ENCODE measurements at regions not wholly inside any gene's neighbourhood (a gene's known extent, or its start where the extent isn't known, plus 50 kb on each side); places are given as distances from the start of the nearest gene placed in this dataset.

DNA sequence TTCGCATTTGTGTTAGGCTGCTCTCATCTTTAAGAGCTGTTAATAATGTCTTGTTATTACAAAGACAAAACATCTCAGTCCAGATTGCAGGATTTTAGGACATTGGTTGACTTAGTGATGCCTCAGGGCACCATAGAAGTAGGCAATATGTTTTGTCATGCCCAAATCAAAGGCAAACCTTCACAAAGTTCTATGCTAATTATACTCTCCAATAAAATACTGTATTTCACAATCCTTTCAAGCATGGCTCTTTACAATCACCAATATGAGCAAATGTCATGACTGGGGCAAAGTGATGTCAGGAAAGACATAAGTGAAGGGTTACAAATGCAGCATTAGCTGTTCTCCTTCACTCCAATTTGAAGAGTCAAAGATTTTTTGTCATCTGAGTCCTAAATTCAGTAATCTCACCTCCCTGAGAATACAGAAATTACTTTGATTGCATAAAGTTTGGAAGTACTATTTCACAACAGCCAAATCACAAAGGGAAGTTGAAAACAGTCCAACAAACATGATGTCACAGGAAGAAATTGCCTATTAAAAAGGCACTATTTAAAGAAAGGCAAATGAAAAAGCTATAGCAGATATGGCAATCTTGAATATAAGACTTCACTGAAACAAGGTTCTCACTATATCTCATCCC, 303.2 kb downstream of the PRR16 start:
- H3K4me3 ChIP-seq (ENCODE audit: low read length): no peak overlapping the region
- DNase-seq (ENCODE audit: low read depth): peak; percentile 76
- TF ChIP-seq, protein P1, sequence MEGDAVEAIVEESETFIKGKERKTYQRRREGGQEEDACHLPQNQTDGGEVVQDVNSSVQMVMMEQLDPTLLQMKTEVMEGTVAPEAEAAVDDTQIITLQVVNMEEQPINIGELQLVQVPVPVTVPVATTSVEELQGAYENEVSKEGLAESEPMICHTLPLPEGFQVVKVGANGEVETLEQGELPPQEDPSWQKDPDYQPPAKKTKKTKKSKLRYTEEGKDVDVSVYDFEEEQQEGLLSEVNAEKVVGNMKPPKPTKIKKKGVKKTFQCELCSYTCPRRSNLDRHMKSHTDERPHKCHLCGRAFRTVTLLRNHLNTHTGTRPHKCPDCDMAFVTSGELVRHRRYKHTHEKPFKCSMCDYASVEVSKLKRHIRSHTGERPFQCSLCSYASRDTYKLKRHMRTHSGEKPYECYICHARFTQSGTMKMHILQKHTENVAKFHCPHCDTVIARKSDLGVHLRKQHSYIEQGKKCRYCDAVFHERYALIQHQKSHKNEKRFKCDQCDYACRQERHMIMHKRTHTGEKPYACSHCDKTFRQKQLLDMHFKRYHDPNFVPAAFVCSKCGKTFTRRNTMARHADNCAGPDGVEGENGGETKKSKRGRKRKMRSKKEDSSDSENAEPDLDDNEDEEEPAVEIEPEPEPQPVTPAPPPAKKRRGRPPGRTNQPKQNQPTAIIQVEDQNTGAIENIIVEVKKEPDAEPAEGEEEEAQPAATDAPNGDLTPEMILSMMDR (conservative IDR thresholded peaks at IDR 0.05; ENCODE audit: low read length): no peak

DNA sequence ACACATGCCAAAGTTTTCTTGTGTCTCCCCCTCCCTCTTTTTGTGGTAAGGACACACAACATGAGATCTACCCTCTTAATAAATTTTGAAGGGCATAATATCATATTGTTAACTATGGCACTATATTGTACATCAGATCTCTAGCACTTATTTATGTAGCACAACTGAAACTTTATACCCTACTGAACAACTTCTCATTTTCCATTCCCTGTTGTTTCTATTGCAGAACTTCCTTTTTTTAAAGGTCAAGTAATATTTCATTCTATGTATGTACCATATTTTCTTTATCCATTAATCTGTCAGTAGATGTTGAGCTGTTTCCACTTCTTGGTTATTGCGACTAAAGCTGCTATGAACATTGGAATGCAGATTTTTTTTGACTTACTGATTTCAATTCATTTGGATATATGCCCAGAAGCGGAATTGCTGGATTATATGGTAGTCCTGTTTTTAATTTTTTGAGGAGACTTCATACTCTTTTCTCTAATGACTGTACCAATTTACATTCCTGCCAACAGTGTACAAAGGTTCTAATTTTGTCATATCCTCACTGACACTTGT, 305.3 kb downstream of the PRR16 start:
- DNase-seq (ENCODE audit: low read depth): peak; percentile 92
- no peak overlapping the region for H3K4me3 ChIP-seq (ENCODE audit: low read length)
- TF ChIP-seq, protein P1 (conservative IDR thresholded peaks at IDR 0.05; ENCODE audit: low read length): no peak

DNA sequence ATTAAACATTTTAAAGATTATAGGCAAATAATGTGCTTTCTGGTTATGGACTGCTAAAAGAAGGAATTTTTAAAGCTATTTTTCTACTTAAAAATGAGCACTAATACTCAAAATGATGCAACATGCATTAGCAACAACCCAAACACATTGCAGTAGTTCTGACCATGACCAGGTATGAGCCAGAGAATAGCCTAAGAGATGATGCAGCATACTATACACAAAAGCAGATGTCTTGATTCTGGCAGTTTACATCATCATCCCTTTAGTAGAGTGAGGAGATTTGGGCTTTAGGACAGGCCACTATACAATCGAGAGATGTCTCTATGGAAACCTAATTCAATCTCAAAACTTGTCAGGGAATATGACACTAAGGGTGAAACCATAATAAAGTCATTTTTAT, 307.1 kb downstream of the PRR16 start:
- DNase-seq (ENCODE audit: low read depth): peak; percentile 79
- no peak overlapping the region for H3K4me3 ChIP-seq (ENCODE audit: low read length)

DNA sequence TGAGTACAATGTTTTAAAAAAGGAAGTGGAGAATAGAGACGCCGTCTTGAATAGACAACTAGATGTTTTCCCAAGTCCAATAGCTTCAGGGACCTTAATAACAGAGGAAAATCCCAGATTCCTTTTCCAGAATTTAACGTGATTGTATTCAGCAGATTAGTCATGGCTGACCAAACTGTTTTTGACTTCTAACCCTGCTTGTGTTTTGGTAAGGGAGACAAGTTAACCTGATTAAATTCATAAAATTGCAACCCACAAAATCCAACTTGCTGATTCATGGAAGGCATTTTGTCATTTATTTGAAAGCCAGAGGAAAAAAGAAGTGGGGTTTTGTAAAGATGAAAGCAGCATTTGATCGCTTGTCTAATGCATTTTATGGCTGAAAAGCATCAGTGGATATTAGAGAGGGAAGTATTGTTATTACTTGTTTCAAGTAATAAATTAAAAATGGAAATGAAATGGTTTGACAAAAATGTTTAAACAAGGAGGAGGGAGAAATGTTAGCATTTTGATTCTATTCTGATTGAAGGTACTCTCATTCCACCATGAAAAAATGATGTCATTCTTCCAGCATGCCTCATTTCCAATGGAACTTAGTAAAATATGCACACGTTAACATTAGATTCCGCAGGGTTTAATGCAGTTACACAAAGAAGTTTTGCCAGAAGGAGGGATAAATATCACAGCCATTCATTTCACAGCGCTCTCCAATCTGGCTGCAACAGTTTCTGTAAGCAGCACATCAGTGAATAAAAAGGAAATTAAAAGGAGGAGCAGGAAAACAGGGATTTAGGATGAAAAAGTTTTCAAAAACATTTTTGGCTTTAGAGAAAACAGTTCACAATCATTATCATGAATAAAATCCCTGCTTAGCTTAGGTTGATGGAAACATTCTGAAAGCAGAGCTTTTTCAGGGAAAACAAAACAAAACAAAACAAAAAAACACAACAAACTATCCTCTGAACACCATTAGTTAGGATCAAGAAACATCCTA, 314.7 kb downstream of the PRR16 start:
- peak overlapping the region; percentile 38 for H3K4me3 ChIP-seq (ENCODE audit: low read length)
- TF ChIP-seq, protein P1 (conservative IDR thresholded peaks at IDR 0.05; ENCODE audit: low read length): no peak
- DNase-seq (ENCODE audit: low read depth): peak; percentile 80

More for the DNA sequence above, 307.1 kb downstream of the PRR16 start:
- TF ChIP-seq, protein P1 (conservative IDR thresholded peaks at IDR 0.05; ENCODE audit: low read length): no peak

DNA sequence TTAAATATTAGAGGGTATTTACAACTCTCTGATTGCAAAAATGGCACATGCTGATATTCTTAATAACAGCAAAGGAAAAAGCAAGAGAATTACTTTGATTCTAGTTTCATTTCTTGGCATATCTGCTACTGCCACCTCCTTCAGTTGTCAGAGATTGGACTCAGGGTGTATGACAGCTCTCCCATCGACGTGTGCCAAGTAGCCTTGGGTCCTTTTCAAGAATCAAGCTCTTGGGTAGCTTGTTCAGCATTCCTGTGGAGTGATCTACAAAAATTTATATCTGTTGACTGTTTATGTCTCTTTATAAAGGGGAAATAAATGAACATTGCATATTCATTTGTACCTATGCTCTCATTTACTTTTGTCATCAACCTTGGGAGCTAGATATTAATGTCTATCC, 315.6 kb downstream of the PRR16 start:
- TF ChIP-seq, protein P1 (conservative IDR thresholded peaks at IDR 0.05; ENCODE audit: low read length): no peak
- peak; percentile 77 for DNase-seq (ENCODE audit: low read depth)
- H3K4me3 ChIP-seq (ENCODE audit: low read length): peak overlapping the region; percentile 38

DNA sequence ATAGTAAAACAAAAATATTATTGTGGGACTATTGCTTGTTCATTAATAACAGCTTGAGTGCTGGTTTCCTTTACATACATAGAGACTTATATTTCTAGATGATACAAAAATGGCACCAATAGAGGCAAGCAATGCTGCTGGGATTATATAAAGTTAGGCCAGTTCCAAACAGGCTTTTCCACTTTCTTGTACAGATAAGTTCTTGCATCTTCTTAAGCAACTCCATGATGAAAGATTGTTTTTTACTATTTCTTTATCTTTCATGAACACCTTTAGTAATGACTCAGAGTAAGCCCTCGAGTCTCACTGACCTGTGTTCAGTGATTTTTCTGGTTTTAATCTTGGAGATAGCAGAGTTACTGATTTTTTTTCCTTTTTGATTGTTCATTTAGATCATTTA, 324.4 kb downstream of the PRR16 start:
- TF ChIP-seq, protein P1 (conservative IDR thresholded peaks at IDR 0.05; ENCODE audit: low read length): no peak
- DNase-seq (ENCODE audit: low read depth): no peak
- no peak overlapping the region for H3K4me3 ChIP-seq (ENCODE audit: low read length)
